SU-DHL-6 (cell line): ENCODE measurements at regions not wholly inside any gene's neighbourhood (a gene's known extent, or its start where the extent isn't known, plus 50 kb on each side); places are given as distances from the start of the nearest gene placed in this dataset.

Source experiments
- H2AFZ ChIP-seq: fragments of 200-600 bp; sonication (generic); 2 replicates; pipeline ENCODE4 v1.6.1; 2014; ENCODE audit warnings: low read depth, mild to moderate bottlenecking, moderate library complexity, mixed read lengths, antibody characterized with exemption, low read length; ENCODE audit not compliant: severe bottlenecking
- H3F3A ChIP-seq: fragments of 200-600 bp; shearing (Covaris generic); 2 replicates; pipeline ENCODE4 v1.6.0; 2016; ENCODE audit warnings: antibody characterized with exemption, mild to moderate bottlenecking; ENCODE audit not compliant: insufficient read depth
- H3K27ac ChIP-seq: fragments of 200-600 bp; sonication (generic); 2 replicates; pipeline ENCODE4 v1.5.1; 2016; ENCODE audit warnings: low read depth, mild to moderate bottlenecking, low read length, moderate library complexity, mixed read lengths
- H3K27me3 ChIP-seq: fragments of 200-600 bp; sonication (generic), shearing (Covaris generic); 2 replicates; pipeline ENCODE4 v1.6.0; 2014; ENCODE audit warnings: mild to moderate bottlenecking, low read length
- H3K36me3 ChIP-seq: fragments of 200-600 bp; sonication (generic); 2 replicates; pipeline ENCODE4 v1.6.1; 2014; ENCODE audit warnings: mild to moderate bottlenecking, low read length, mixed read lengths
- H3K4me2 ChIP-seq: fragments of 300-600, 200-600 bp; shearing (Covaris generic), sonication (generic); 2 replicates; pipeline ENCODE4 v1.6.0; 2014; ENCODE audit warnings: low read length, low read depth, mild to moderate bottlenecking; ENCODE audit not compliant: poor library complexity, severe bottlenecking
- H3K4me3 ChIP-seq: fragments of 200-600 bp; sonication (generic); 2 replicates; pipeline ENCODE4 v1.5.1; 2014; ENCODE audit warnings: antibody characterized with exemption, low read length, mild to moderate bottlenecking, mixed read lengths; ENCODE audit not compliant: insufficient read depth, poor library complexity, severe bottlenecking
- H3K79me2 ChIP-seq: fragments of 200-600 bp; sonication (generic); 2 replicates; pipeline ENCODE4 v1.6.1; 2014; ENCODE audit warnings: mild to moderate bottlenecking, low read length, moderate library complexity; ENCODE audit not compliant: insufficient read depth
- H3K9ac ChIP-seq: fragments of 200-600 bp; sonication (generic); 2 replicates; pipeline ENCODE4 v1.7.0; 2014; ENCODE audit warnings: mild to moderate bottlenecking, low read length
- H3K9me2 ChIP-seq: fragments of 200-600 bp; sonication (generic); replicated peaks from 2 replicates; pipeline ENCODE4 v1.6.1; 2014; ENCODE audit warnings: low read length; ENCODE audit not compliant: insufficient read depth
- H3K9me3 ChIP-seq: fragments of 200-600 bp; sonication (generic); 2 replicates; pipeline ENCODE4 v1.6.1; 2014; ENCODE audit warnings: low read length, mixed read lengths; ENCODE audit not compliant: insufficient read depth
- H4K20me1 ChIP-seq: fragments of 200-600 bp; sonication (generic); 2 replicates; pipeline ENCODE4 v1.6.1; 2014; ENCODE audit warnings: low read depth, mild to moderate bottlenecking, antibody characterized with exemption, low read length, moderate library complexity, mixed read lengths
- EZH2phosphoT487 ChIP-seq: fragments of 200-600 bp; sonication (generic), shearing (Covaris generic); conservative IDR thresholded peaks from 2 replicates; pipeline ENCODE4 v1.6.1; 2018; ENCODE audit warnings: mild to moderate bottlenecking, antibody characterized with exemption, low read length, moderate library complexity, mixed read lengths
- TF ChIP-seq, protein P1 (sequence below): fragments of 200-600 bp; sonication (generic); IDR thresholded peaks from one replicate; pipeline ENCODE4 v1.5.1; 2017; ENCODE audit warnings: antibody characterized with exemption, mild to moderate bottlenecking, low read length, moderate library complexity; ENCODE audit not compliant: insufficient read depth, poor library complexity, severe bottlenecking

DNA sequence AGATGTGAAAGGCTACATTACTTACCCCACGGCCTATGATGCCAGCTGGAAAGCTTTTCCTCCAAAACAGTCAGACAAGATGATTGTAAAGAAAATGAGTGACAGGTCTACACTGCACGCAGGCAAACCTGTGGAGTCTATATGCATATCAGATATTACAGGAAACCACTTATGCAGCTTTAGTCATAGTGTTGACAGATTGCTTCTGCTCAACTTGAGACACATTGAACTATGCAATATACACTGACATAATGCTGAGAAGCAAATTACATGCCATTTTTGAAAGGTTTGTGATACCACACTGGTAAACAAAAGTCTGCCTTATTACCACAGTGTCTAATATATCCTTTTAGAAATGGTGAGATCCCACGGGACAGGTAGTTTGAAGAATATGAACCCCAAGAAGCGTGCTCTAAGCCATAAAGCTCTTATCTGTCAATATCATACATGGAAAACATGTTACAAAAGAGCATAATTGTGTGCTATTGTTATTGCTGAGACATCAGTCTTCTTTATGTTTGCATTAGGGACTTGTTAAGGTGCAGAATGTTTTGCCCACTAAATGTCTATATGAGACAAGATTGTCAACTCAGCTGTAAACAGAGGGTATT lies 1835.8 kb upstream of the TENM3 start:
- Histone ChIP-seq H3K27me3 (no peaks in the 10 kb centered on the region), H3K79me2 (no peaks in the 10 kb centered on the region), H3K4me3 (no peak overlapping the region), H2AFZ (no peak overlapping the region), H4K20me1 (no peaks in the 10 kb centered on the region), H3K4me2 (no peak overlapping the region), H3K9ac (no peak overlapping the region), H3F3A (no peaks in the 10 kb centered on the region), H3K9me3 (no peaks in the 10 kb centered on the region), H3K27ac (no peak overlapping the region), H3K36me3 (no peaks in the 10 kb centered on the region), H3K9me2 (no peaks in the 10 kb centered on the region)
- TF ChIP-seq, protein P1, sequence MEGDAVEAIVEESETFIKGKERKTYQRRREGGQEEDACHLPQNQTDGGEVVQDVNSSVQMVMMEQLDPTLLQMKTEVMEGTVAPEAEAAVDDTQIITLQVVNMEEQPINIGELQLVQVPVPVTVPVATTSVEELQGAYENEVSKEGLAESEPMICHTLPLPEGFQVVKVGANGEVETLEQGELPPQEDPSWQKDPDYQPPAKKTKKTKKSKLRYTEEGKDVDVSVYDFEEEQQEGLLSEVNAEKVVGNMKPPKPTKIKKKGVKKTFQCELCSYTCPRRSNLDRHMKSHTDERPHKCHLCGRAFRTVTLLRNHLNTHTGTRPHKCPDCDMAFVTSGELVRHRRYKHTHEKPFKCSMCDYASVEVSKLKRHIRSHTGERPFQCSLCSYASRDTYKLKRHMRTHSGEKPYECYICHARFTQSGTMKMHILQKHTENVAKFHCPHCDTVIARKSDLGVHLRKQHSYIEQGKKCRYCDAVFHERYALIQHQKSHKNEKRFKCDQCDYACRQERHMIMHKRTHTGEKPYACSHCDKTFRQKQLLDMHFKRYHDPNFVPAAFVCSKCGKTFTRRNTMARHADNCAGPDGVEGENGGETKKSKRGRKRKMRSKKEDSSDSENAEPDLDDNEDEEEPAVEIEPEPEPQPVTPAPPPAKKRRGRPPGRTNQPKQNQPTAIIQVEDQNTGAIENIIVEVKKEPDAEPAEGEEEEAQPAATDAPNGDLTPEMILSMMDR = no peak
- no peak for TF ChIP-seq EZH2phosphoT487

- no peaks in the 10 kb centered on the region for H3F3A ChIP-seq
- no peak overlapping the region for H3K4me3 ChIP-seq
- no peak for TF ChIP-seq EZH2phosphoT487
- TF ChIP-seq, protein P1 = no peak
- no peak overlapping the region for H2AFZ ChIP-seq
- H3K79me2 ChIP-seq = no peaks in the 10 kb centered on the region
- H3K27ac ChIP-seq = no peak overlapping the region
- H3K9ac ChIP-seq = no peak overlapping the region
- no peaks in the 10 kb centered on the region for H4K20me1 ChIP-seq
- H3K9me3 ChIP-seq = no peaks in the 10 kb centered on the region
- H3K9me2 ChIP-seq = no peaks in the 10 kb centered on the region
- no peak overlapping the region for H3K4me2 ChIP-seq
- H3K27me3 ChIP-seq = no peaks in the 10 kb centered on the region
- no peaks in the 10 kb centered on the region for H3K36me3 ChIP-seq
Observed at GRCh38 chr4:180418819-180419531, 1824.2 kb upstream of the TENM3 start.

- no peaks in the 10 kb centered on the region for H3F3A ChIP-seq
- H3K4me2 ChIP-seq = no peak overlapping the region
- H3K79me2 ChIP-seq = no peaks in the 10 kb centered on the region
- no peak overlapping the region for H2AFZ ChIP-seq
- H3K4me3 ChIP-seq = no peak overlapping the region
- no peaks in the 10 kb centered on the region for H3K36me3 ChIP-seq
- no peaks in the 10 kb centered on the region for H3K27me3 ChIP-seq
- no peaks in the 10 kb centered on the region for H4K20me1 ChIP-seq
- H3K9me2 ChIP-seq = no peaks in the 10 kb centered on the region
- no peak overlapping the region for H3K9ac ChIP-seq
- H3K27ac ChIP-seq = no peak overlapping the region
- TF ChIP-seq, protein P1 = no peak
- TF ChIP-seq EZH2phosphoT487 = no peak
- H3K9me3 ChIP-seq = no peaks in the 10 kb centered on the region
Observed at GRCh38 chr4:180422989-180423711, 1820.1 kb upstream of the TENM3 start.
